Fibroblast of pulmonary artery (primary cell): ENCODE measurements at regions not wholly inside any gene's neighbourhood (a gene's known extent, or its start where the extent isn't known, plus 50 kb on each side); places are given as distances from the start of the nearest gene placed in this dataset.

ENCODE experiments used
- DNase-seq: peaks from one replicate; pipeline ENCODE4 v3.0.0-alpha.2; 2010; ENCODE audit warnings: low read depth
- H3K4me3 ChIP-seq: replicated peaks from 2 replicates; pipeline ENCODE4 v1.5.1; 2011; ENCODE audit warnings: low read depth, mild to moderate bottlenecking, control low read depth, low read length, moderate library complexity
- TF ChIP-seq, protein P1 (sequence below): IDR thresholded peaks from 2 replicates; pipeline ENCODE4 v1.5.1; 2011; ENCODE audit warnings: mild to moderate bottlenecking, control low read depth, low read length, inconsistent platforms; ENCODE audit errors: missing control alignments

GRCh38 chr22:47987885-47988515, 1225.5 kb downstream of the TBC1D22A start:
- H3K4me3 ChIP-seq = no peak overlapping the region
- TF ChIP-seq, protein P1, sequence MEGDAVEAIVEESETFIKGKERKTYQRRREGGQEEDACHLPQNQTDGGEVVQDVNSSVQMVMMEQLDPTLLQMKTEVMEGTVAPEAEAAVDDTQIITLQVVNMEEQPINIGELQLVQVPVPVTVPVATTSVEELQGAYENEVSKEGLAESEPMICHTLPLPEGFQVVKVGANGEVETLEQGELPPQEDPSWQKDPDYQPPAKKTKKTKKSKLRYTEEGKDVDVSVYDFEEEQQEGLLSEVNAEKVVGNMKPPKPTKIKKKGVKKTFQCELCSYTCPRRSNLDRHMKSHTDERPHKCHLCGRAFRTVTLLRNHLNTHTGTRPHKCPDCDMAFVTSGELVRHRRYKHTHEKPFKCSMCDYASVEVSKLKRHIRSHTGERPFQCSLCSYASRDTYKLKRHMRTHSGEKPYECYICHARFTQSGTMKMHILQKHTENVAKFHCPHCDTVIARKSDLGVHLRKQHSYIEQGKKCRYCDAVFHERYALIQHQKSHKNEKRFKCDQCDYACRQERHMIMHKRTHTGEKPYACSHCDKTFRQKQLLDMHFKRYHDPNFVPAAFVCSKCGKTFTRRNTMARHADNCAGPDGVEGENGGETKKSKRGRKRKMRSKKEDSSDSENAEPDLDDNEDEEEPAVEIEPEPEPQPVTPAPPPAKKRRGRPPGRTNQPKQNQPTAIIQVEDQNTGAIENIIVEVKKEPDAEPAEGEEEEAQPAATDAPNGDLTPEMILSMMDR = no peak
- DNase-seq = no peak

DNA sequence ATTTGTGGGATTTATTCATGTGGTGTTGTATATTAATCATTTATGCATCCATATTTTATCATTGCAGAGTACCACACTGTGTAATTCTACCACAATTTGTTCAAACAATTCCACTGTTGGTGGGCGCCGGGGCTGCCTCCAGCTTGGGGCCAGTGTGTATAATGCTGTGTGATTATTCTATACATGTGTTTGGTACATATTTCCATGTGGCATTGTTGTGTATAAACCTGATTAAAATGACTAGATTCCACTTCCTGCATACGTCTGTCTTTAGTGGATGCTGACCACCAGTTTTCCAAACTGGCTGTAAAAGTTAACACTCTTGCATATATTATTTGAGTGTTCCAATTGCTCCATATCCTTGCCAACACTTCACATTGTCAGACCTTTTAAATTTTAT, 1213.8 kb downstream of the TBC1D22A start:
- no peak for DNase-seq
- TF ChIP-seq, protein P1 = no peak
- no peak overlapping the region for H3K4me3 ChIP-seq

DNA sequence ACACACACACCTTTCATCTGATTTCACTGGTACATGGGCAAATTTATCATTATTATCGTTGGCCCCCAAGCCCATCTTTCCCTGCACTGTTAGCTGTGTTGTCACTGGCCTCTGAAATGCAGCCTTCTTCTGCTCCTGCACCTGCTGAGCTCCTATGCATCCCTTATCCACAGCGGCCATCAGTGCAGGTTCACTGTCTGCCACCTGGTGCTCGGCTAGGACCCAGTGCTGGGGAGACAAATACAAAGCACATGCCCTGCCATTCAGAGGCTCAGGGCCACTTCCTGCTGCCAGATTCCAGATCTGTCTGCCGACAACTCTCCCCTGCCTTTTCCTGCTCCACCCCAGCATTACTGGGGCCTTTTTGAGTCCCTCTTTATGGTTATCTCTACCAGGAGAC, 1205.4 kb downstream of the TBC1D22A start:
- TF ChIP-seq, protein P1 = no peak
- H3K4me3 ChIP-seq = no peak overlapping the region
- DNase-seq = no peak

DNA sequence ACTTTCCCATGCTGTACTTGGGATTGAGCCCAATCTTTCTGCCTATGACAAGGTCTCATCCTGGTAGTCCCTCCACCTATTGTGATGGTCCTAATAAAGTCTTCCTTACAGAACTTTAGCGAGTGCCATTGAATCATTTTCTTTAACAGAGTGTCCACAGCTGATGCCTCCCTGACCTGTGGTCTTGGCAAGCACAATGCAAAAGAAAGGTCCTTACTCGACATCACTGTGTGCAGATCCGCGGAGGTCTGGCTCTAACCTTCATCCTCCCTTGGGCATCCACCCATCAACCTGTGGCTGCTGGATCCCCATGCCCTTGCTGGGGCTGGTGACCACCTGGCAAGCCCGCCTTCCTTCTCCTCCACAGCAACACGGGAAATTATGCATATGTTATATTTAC, 1203.9 kb downstream of the TBC1D22A start:
- TF ChIP-seq, protein P1 = no peak
- no peak for DNase-seq
- no peak overlapping the region for H3K4me3 ChIP-seq

- TF ChIP-seq, protein P1 = no peak
- H3K4me3 ChIP-seq = no peak overlapping the region
- no peak for DNase-seq
Measured at GRCh38 chr22:47965896-47966295, 1203.4 kb downstream of the TBC1D22A start.

DNA sequence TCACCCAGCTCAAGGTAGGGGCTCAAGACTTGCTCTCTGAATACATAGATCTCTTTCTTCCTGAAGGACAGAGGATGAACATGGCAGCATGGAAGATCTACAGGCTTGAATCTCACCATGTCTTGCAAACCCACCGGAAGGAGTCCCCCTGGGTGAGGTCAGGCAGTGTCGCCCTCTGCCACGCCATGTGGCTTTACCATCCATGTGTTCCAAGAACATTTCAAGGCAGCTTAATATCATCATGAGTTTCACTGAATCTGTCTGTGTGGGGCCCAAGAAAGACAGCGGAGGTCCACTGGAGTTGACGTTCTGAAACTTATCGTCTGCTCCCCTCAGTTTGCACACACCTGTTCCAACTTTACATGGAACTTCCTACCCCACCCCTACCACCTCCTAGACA, 1202.6 kb downstream of the TBC1D22A start:
- DNase-seq = no peak
- H3K4me3 ChIP-seq = no peak overlapping the region
- TF ChIP-seq, protein P1 = no peak

DNA sequence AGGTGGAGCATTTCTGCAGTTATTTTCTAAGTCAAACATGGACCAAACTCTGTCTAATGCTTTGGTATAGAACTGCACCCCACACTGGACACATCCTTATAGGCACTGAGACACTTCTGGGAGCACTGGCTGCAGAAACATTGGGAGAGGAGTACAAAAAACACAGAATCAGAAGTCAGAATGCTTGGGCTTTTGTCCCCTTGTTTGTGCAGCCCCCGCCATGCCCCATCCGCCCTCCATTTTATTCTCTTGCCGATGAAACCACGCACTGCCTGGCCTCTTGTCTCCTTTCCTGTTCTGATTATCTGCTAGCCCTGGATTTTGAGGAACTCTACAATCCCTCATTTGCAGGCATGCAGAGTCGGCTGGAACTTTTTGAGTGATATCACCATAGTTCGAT, 1201.2 kb downstream of the TBC1D22A start:
- no peak for DNase-seq
- H3K4me3 ChIP-seq = no peak overlapping the region
- TF ChIP-seq, protein P1 = no peak
